Erythroblast (primary cell): ENCODE measurements at regions not wholly inside any gene's neighbourhood (a gene's known extent, or its start where the extent isn't known, plus 50 kb on each side); places are given as distances from the start of the nearest gene placed in this dataset.

ENCODE experiments used
- DNase-seq, 2 experiments: peaks; one replicate each; lab custom pipeline; 2025; lab: John Stamatoyannopoulos, UW
- GATA1 ChIP-seq: IDR thresholded peaks from 2 replicates; pipeline ENCODE4 v1.6.1; 2011; ENCODE audit warnings: low read depth, mild to moderate bottlenecking, control low read depth, low read length, moderate library complexity
- POLR2A ChIP-seq: IDR thresholded peaks from 2 replicates; pipeline ENCODE4 v1.6.1; 2011; ENCODE audit warnings: mild to moderate bottlenecking, low read length

- no peak for TF ChIP-seq GATA1
- TF ChIP-seq POLR2A: no peak
- DNase-seq: no peak
These were observed 400.5 kb upstream of the CDH11 start for GRCh38 chr16:65522412-65522811.

- no peak for TF ChIP-seq POLR2A
- no peak for TF ChIP-seq GATA1
- no peak for DNase-seq
These were observed 399.9 kb upstream of the CDH11 start for GRCh38 chr16:65521633-65522328.

- TF ChIP-seq GATA1: no peak
- TF ChIP-seq POLR2A: no peak
- no peak for DNase-seq
These were observed 397.5 kb upstream of the CDH11 start for GRCh38 chr16:65519402-65519801.

GRCh38 chr16:65515193-65515592, 393.3 kb upstream of the CDH11 start:
- no peak for TF ChIP-seq GATA1
- TF ChIP-seq POLR2A: no peak
- no peak for DNase-seq

- TF ChIP-seq POLR2A: no peak
- TF ChIP-seq GATA1: no peak
- DNase-seq: no peak
These were observed 389.0 kb upstream of the CDH11 start for GRCh38 chr16:65510850-65511249.

- no peak for TF ChIP-seq POLR2A
- TF ChIP-seq GATA1: no peak
- no peak for DNase-seq
These were observed 388.4 kb upstream of the CDH11 start for GRCh38 chr16:65510241-65510640.

GRCh38 chr16:65509172-65509571, 387.3 kb upstream of the CDH11 start:
- no peak for DNase-seq
- TF ChIP-seq POLR2A: no peak
- no peak for TF ChIP-seq GATA1

- TF ChIP-seq GATA1 (no peak), POLR2A (no peak)
- no peak for DNase-seq
These were observed 379.1 kb upstream of the CDH11 start for GRCh38 chr16:65500919-65501318.

- no peak for DNase-seq
- TF ChIP-seq POLR2A: no peak
- TF ChIP-seq GATA1: no peak
These were observed 378.1 kb upstream of the CDH11 start for GRCh38 chr16:65500007-65500406.

- no peak for DNase-seq
- TF ChIP-seq POLR2A: no peak
- TF ChIP-seq GATA1: no peak
These were observed 377.7 kb upstream of the CDH11 start for GRCh38 chr16:65499566-65499965.

- no peak for TF ChIP-seq POLR2A
- TF ChIP-seq GATA1: no peak
- no peak for DNase-seq
These were observed 375.7 kb upstream of the CDH11 start for GRCh38 chr16:65497571-65497970.

- DNase-seq: no peak
- no peak for TF ChIP-seq POLR2A
- TF ChIP-seq GATA1: no peak
These were observed 373.2 kb upstream of the CDH11 start for GRCh38 chr16:65495106-65495505.

- TF ChIP-seq GATA1 (no peak), POLR2A (no peak)
- DNase-seq: no peak
These were observed 372.7 kb upstream of the CDH11 start for GRCh38 chr16:65494609-65495008.

GRCh38 chr16:65494080-65494479, 372.2 kb upstream of the CDH11 start:
- TF ChIP-seq GATA1 (no peak), POLR2A (no peak)
- no peak for DNase-seq

- DNase-seq: no peak
- TF ChIP-seq POLR2A (no peak), GATA1 (no peak)
These were observed 368.4 kb upstream of the CDH11 start for GRCh38 chr16:65490286-65490685.
